Keratinocyte (primary cell): ENCODE measurements at regions not wholly inside any gene's neighbourhood (a gene's known extent, or its start where the extent isn't known, plus 50 kb on each side); places are given as distances from the start of the nearest gene placed in this dataset.

Experiments
- DNase-seq: peaks from one replicate; pipeline ENCODE4 v3.0.0-alpha.2; 2011; ENCODE audit warnings: low read depth, missing footprints, low spot score
- FAIRE-seq: peaks from 2 replicates; lab custom pipeline; 2011; peaks lifted over from hg19 to GRCh38; lab: Jason Lieb, UNC
- H2AFZ ChIP-seq: 2 replicates; pipeline ENCODE4 v1.6.0; 2012; ENCODE audit warnings: low read length, control low read depth, inconsistent platforms; ENCODE audit not compliant: control insufficient read depth
- H3K27ac ChIP-seq: 2 replicates; pipeline ENCODE4 v1.5.1; 2011; ENCODE audit warnings: low read length; ENCODE audit not compliant: control insufficient read depth, insufficient read depth
- H3K27me3 ChIP-seq: 3 replicates; pipeline ENCODE4 v1.6.0; 2011; ENCODE audit warnings: low read length; ENCODE audit not compliant: control insufficient read depth, insufficient read depth; ENCODE audit errors: extremely low read depth
- H3K36me3 ChIP-seq, 2 experiments: 2 replicates in 1 of 2; 3 replicates in 1 of 2; pipeline ENCODE4 v1.5.1; 2011; ENCODE audit warnings: low read length in 2 of 2, mild to moderate bottlenecking in 1 of 2; ENCODE audit not compliant: control insufficient read depth in 2 of 2, insufficient read depth in 2 of 2; ENCODE audit errors: extremely low read depth in 1 of 2
- H3K4me1 ChIP-seq: 3 replicates; pipeline ENCODE4 v1.5.1; 2011; ENCODE audit warnings: low read length; ENCODE audit not compliant: control insufficient read depth, insufficient read depth; ENCODE audit errors: extremely low read depth
- H3K4me2 ChIP-seq: 3 replicates; pipeline ENCODE4 v1.6.0; 2011; ENCODE audit warnings: low read depth, low read length; ENCODE audit not compliant: control insufficient read depth, insufficient read depth; ENCODE audit errors: extremely low read depth
- H3K4me3 ChIP-seq, 3 experiments: fragments of 200-600 bp in 1 of 3; sonication (generic) in 1 of 3; 2 replicates in 2 of 3; 3 replicates in 1 of 3; pipeline ENCODE4 v1.5.1; 2011 to 2016; ENCODE audit warnings: low read length in 3 of 3, mild to moderate bottlenecking in 3 of 3, control low read depth in 2 of 3, inconsistent platforms in 1 of 3, low read depth in 1 of 3, mixed read lengths in 1 of 3, mixed run types in 1 of 3, moderate library complexity in 1 of 3; ENCODE audit not compliant: control insufficient read depth in 2 of 3, insufficient read depth in 2 of 3; ENCODE audit errors: extremely low read depth in 1 of 3
- H3K79me2 ChIP-seq: 2 replicates; pipeline ENCODE4 v1.6.0; 2012; ENCODE audit warnings: low read length; ENCODE audit not compliant: control insufficient read depth, insufficient read depth
- H3K9ac ChIP-seq: 3 replicates; pipeline ENCODE4 v1.6.0; 2011; ENCODE audit warnings: low read length; ENCODE audit not compliant: control insufficient read depth, insufficient read depth; ENCODE audit errors: extremely low read depth
- H3K9me1 ChIP-seq: 3 replicates; pipeline ENCODE4 v1.6.0; 2011; ENCODE audit warnings: low read length; ENCODE audit not compliant: control insufficient read depth, insufficient read depth; ENCODE audit errors: extremely low read depth
- H3K9me3 ChIP-seq: 2 replicates; pipeline ENCODE4 v1.5.1; 2012; ENCODE audit warnings: low read depth, low read length; ENCODE audit not compliant: control insufficient read depth
- H4K20me1 ChIP-seq: 3 replicates; pipeline ENCODE4 v1.6.0; 2011; ENCODE audit warnings: low read length; ENCODE audit not compliant: control insufficient read depth, insufficient read depth; ENCODE audit errors: extremely low read depth
- EZH2 ChIP-seq: IDR thresholded peaks from one replicate; pipeline ENCODE4 v1.6.1; 2012; ENCODE audit warnings: inconsistent platforms, mild to moderate bottlenecking, low read length, moderate library complexity
- dilution Hi-C: fragments of 300-500 bp; cut with MboI; formaldehyde crosslinking; loops from one replicate; pipeline ENCODE4 v1.7.0; 2020; ENCODE audit warnings: low sequenced_read_pairs; ENCODE audit not compliant: extremely low pct_ligation_motif_present
- TF ChIP-seq, protein P1 (sequence below), 3 experiments: IDR thresholded peaks in 1 of 3; conservative IDR thresholded peaks in 1 of 3; optimal IDR thresholded peaks in 1 of 3; 2 replicates in 2 of 3; 3 replicates in 1 of 3; pipeline versions ENCODE3 to v1.5.1; 2011; ENCODE audit warnings: low read length in 3 of 3, mild to moderate bottlenecking in 3 of 3, moderate library complexity in 2 of 3, control low read depth in 1 of 3, inconsistent platforms in 1 of 3; ENCODE audit not compliant: insufficient read depth in 2 of 3; ENCODE audit errors: extremely low read depth in 1 of 3

DNA sequence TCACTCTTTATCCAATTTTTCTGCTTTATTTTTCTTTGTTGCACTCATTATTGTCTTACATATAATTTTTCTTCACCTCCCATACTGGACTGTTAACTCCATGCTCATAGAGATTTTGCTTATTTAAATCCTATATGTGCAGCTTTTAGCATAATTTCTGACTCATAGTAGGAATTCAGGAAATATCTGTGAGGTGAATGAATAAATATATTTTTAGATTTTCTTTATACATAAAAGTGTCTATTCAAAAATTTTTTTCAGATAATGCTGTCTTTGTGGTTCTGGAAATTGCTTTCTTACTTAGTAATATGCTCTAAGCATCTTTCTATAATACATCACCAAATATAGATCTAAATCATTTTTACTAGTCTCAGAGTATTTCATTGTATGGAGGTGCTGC lies 191.8 kb upstream of the SUCLG2 start:
- dilution Hi-C loops = no loop called here
- Histone ChIP-seq H4K20me1 (no peaks in the 10 kb centered on the region), H3K4me2 (no peak overlapping the region), H3K36me3 (no peaks in the 10 kb centered on the region), H2AFZ (no peak overlapping the region), H3K9ac (no peak overlapping the region), H3K27ac (no peak overlapping the region), H3K9me1 (no peaks in the 10 kb centered on the region), H3K27me3 (no peaks in the 10 kb centered on the region), H3K79me2 (no peaks in the 10 kb centered on the region), H3K4me1 (no peaks in the 10 kb centered on the region), H3K4me3 (no peak overlapping the region), H3K9me3 (no peaks in the 10 kb centered on the region)
- TF ChIP-seq, protein P1, sequence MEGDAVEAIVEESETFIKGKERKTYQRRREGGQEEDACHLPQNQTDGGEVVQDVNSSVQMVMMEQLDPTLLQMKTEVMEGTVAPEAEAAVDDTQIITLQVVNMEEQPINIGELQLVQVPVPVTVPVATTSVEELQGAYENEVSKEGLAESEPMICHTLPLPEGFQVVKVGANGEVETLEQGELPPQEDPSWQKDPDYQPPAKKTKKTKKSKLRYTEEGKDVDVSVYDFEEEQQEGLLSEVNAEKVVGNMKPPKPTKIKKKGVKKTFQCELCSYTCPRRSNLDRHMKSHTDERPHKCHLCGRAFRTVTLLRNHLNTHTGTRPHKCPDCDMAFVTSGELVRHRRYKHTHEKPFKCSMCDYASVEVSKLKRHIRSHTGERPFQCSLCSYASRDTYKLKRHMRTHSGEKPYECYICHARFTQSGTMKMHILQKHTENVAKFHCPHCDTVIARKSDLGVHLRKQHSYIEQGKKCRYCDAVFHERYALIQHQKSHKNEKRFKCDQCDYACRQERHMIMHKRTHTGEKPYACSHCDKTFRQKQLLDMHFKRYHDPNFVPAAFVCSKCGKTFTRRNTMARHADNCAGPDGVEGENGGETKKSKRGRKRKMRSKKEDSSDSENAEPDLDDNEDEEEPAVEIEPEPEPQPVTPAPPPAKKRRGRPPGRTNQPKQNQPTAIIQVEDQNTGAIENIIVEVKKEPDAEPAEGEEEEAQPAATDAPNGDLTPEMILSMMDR (optimal IDR thresholded peaks at IDR 0.05 in 1 of 3, IDR thresholded peaks at IDR 0.05 in 1 of 3, conservative IDR thresholded peaks at IDR 0.05 in 1 of 3; ENCODE audit: extremely low read depth in 1 of 3, insufficient read depth in 2 of 3, low read length in 3 of 3) = no peak
- TF ChIP-seq EZH2 = no peak
- no peak for DNase-seq
- no peak for FAIRE-seq

DNA sequence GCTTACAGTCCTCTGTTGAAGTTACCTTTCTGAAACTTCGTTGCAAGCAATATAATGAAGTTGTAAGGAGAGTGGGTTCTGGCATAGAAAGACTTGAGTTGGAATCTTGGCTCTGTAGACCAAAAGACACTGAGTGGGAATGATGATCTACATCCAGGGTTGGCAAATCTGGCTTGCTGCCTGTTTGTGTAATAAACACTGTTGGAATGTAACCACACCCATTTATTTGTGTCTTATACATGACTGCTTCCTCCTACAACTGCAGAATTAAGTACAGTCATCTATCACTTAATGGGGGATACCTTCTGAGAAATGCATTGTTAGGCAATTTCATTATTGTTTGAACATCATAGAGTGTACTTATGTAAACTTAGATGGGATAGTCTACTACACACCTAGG lies 178.4 kb upstream of the SUCLG2 start:
- DNase-seq = no peak
- dilution Hi-C loops = no loop called here
- no peak for FAIRE-seq

More for the DNA sequence above, 178.4 kb upstream of the SUCLG2 start:
- TF ChIP-seq, protein P1 (optimal IDR thresholded peaks at IDR 0.05 in 1 of 3, IDR thresholded peaks at IDR 0.05 in 1 of 3, conservative IDR thresholded peaks at IDR 0.05 in 1 of 3; ENCODE audit: extremely low read depth in 1 of 3, insufficient read depth in 2 of 3, low read length in 3 of 3) = no peak
- TF ChIP-seq EZH2 = no peak
- no peaks in the 10 kb centered on the region for H3K4me1 ChIP-seq
- H4K20me1 ChIP-seq = no peaks in the 10 kb centered on the region
- no peaks in the 10 kb centered on the region for H3K27me3 ChIP-seq
- H3K79me2 ChIP-seq = no peaks in the 10 kb centered on the region
- H3K4me2 ChIP-seq = no peak overlapping the region
- H3K4me3 ChIP-seq = no peak overlapping the region
- H3K9me1 ChIP-seq = no peaks in the 10 kb centered on the region
- H3K27ac ChIP-seq = no peak overlapping the region
- no peaks in the 10 kb centered on the region for H3K36me3 ChIP-seq
- no peaks in the 10 kb centered on the region for H3K9me3 ChIP-seq
- H2AFZ ChIP-seq = no peak overlapping the region
- H3K9ac ChIP-seq = no peak overlapping the region
